Panc1 (cell line): ENCODE measurements at regions not wholly inside any gene's neighbourhood (a gene's known extent, or its start where the extent isn't known, plus 50 kb on each side); places are given as distances from the start of the nearest gene placed in this dataset.

Source experiments
- ATAC-seq: fragments of 200-7000 bp; cut with Tn5 transposase; 2 replicates; pipeline ENCODE4 v1.9.1; 2020; ENCODE audit warnings: mild to moderate bottlenecking, moderate library complexity
- BruUV-seq: library from RNA; stranded (reverse); fragments of 400-500 nt; replicated peaks from 2 replicates; lab custom pipeline; 2021; lab: Mats Ljungman, UMichigan
- CTCF ChIA-PET: fragments of 300-600 bp; sonication (Branson Sonifier 250); formaldehyde crosslinking; loops from one replicate; lab custom pipeline; 2022; ENCODE audit warnings: antibody characterized with exemption; lab: Charles Lee
- POLR2A ChIA-PET: fragments of 300-600 bp; sonication (Branson Sonifier 250); formaldehyde crosslinking; loops from one replicate; lab custom pipeline; 2022; ENCODE audit warnings: antibody characterized with exemption; lab: Charles Lee
- DNase-seq: peaks from one replicate; pipeline ENCODE4 v3.0.0-alpha.2; 2010; ENCODE audit warnings: low read depth, low spot score
- H3K27ac ChIP-seq: 2 replicates; pipeline ENCODE4 v1.5.1; 2011; ENCODE audit warnings: mild to moderate bottlenecking, low read length, inconsistent platforms
- H3K27me3 ChIP-seq: fragments of 200-500 bp; sonication (Bioruptor generic); 2 replicates; pipeline ENCODE4 v1.6.0; 2014; ENCODE audit warnings: low read length, inconsistent platforms; ENCODE audit not compliant: control insufficient read depth, insufficient read depth
- H3K36me3 ChIP-seq: fragments of 200-500 bp; sonication (Bioruptor generic); 2 replicates; pipeline ENCODE4 v1.5.1; 2014; ENCODE audit warnings: inconsistent platforms, mild to moderate bottlenecking, low read length, moderate library complexity; ENCODE audit not compliant: control insufficient read depth, insufficient read depth
- H3K4me1 ChIP-seq: 2 replicates; pipeline ENCODE4 v1.5.1; 2011; ENCODE audit warnings: inconsistent platforms, mild to moderate bottlenecking, low read length, moderate library complexity; ENCODE audit not compliant: control insufficient read depth, insufficient read depth
- H3K4me3 ChIP-seq, 2 experiments: 2 replicates each; pipeline ENCODE4 v1.5.1; 2011 to 2012; ENCODE audit warnings: low read depth in 2 of 2, low read length in 2 of 2, mild to moderate bottlenecking in 2 of 2, inconsistent platforms in 1 of 2, moderate library complexity in 1 of 2
- H3K9me3 ChIP-seq: fragments of 200-500 bp; sonication (Bioruptor generic); 2 replicates; pipeline ENCODE4 v1.5.1; 2014; ENCODE audit warnings: low read depth, mild to moderate bottlenecking, inconsistent platforms, low read length, moderate library complexity; ENCODE audit not compliant: control insufficient read depth, insufficient read depth
- CTCF ChIP-seq: fragments of 450-650 bp; IDR thresholded peaks from 2 replicates; pipeline ENCODE4 v1.5.1; 2017; ENCODE audit warnings: mild to moderate bottlenecking
- POLR2AphosphoS5 ChIP-seq: IDR thresholded peaks from 2 replicates; pipeline ENCODE4 v1.6.1; 2012; ENCODE audit warnings: mild to moderate bottlenecking, low read depth, low read length, moderate library complexity
- SIN3A ChIP-seq: IDR thresholded peaks from 2 replicates; pipeline ENCODE4 v1.6.1; 2012; ENCODE audit warnings: low read depth, mild to moderate bottlenecking, low read length, moderate library complexity, borderline replicate concordance; ENCODE audit not compliant: insufficient read depth
- TCF7L2 ChIP-seq: IDR thresholded peaks from 2 replicates; pipeline ENCODE4 v1.6.1; 2011; ENCODE audit warnings: mild to moderate bottlenecking, low read depth, low read length, inconsistent platforms
- in situ Hi-C: cut with HindIII; loops from 2 replicates; pipeline ENCODE4 v1.10.0; 2016; ENCODE audit warnings: low sequenced_read_pairs, low pct_unique_long_range_greater_than_20kb
- intact Hi-C: fragments of 100-400 bp; cut with micrococcal nuclease; formaldehyde crosslinking; loops from one replicate; pipeline ENCODE4 v1.10.0; 2022; ENCODE audit not compliant: unreplicated experiment
- TF ChIP-seq, protein P1 (sequence below), 2 experiments: IDR thresholded peaks; 2 replicates each; pipeline ENCODE4 v1.6.1; 2011 to 2012; ENCODE audit warnings: low read depth in 2 of 2, control low read depth in 1 of 2, low read length in 1 of 2, mild to moderate bottlenecking in 1 of 2, moderate library complexity in 1 of 2; ENCODE audit not compliant: insufficient read depth in 1 of 2

DNA sequence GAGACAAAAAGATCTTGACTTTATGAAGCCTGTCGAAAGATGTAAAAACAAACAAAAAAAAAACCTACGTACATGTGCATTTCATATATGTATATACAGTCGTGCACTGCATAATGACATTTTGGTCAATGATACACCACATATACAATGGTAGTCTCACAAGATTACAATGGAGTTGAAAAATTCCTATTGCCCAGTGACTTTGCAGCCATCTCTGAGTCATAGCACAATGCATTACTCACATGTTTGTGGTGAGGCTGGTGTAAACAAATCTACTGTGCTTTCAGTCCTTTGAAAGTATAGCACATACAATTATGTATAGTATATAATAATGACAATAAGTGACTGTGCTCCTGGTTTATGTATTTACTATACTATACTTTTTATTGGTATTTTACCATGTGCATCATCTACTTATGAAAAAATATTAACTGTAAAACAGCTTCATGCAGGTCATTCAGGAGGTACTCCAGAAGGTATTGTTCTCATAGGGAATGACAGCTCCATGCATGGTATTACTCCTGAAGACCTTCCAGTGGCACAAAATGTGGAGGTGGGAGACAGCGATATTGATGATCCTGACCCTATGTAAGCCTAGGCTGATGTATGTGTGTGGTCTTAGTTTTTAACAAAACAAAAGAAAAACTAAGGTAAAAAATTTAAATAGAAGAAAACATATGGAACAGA lies 73.7 kb upstream of the FST start:
- ATAC-seq (peak; percentile 97), DNase-seq (peak; percentile 85)
- no peak for TF ChIP-seq CTCF
- TF ChIP-seq, protein P1, sequence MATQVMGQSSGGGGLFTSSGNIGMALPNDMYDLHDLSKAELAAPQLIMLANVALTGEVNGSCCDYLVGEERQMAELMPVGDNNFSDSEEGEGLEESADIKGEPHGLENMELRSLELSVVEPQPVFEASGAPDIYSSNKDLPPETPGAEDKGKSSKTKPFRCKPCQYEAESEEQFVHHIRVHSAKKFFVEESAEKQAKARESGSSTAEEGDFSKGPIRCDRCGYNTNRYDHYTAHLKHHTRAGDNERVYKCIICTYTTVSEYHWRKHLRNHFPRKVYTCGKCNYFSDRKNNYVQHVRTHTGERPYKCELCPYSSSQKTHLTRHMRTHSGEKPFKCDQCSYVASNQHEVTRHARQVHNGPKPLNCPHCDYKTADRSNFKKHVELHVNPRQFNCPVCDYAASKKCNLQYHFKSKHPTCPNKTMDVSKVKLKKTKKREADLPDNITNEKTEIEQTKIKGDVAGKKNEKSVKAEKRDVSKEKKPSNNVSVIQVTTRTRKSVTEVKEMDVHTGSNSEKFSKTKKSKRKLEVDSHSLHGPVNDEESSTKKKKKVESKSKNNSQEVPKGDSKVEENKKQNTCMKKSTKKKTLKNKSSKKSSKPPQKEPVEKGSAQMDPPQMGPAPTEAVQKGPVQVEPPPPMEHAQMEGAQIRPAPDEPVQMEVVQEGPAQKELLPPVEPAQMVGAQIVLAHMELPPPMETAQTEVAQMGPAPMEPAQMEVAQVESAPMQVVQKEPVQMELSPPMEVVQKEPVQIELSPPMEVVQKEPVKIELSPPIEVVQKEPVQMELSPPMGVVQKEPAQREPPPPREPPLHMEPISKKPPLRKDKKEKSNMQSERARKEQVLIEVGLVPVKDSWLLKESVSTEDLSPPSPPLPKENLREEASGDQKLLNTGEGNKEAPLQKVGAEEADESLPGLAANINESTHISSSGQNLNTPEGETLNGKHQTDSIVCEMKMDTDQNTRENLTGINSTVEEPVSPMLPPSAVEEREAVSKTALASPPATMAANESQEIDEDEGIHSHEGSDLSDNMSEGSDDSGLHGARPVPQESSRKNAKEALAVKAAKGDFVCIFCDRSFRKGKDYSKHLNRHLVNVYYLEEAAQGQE (IDR thresholded peaks at IDR 0.05; ENCODE audit: insufficient read depth in 1 of 2, low read depth in 2 of 2, low read length in 1 of 2): no peak
- no peak for TF ChIP-seq TCF7L2
- TF ChIP-seq SIN3A: no peak
- no peak for TF ChIP-seq POLR2AphosphoS5
- Histone ChIP-seq H3K4me3 (no peak overlapping the region), H3K27ac (no peak overlapping the region), H3K27me3 (no peaks in the 10 kb centered on the region), H3K36me3 (no peaks in the 10 kb centered on the region), H3K4me1 (peaks cover 3% of the 10 kb centered on the region; the same call in 1 of the 2 replicates), H3K9me3 (no peaks in the 10 kb centered on the region)
- intact Hi-C loops (no loop called here), in situ Hi-C loops (no loop called here)
- POLR2A ChIA-PET: no interaction called here
- no TSS peak for BruUV-seq
- CTCF ChIA-PET: no interaction called here

- no TSS peak for BruUV-seq
- TF ChIP-seq SIN3A (no peak), POLR2AphosphoS5 (no peak), TCF7L2 (no peak), CTCF (no peak)
- TF ChIP-seq, protein P1 (IDR thresholded peaks at IDR 0.05; ENCODE audit: insufficient read depth in 1 of 2, low read depth in 2 of 2, low read length in 1 of 2): no peak
- Histone ChIP-seq H3K27ac (no peak overlapping the region), H3K9me3 (no peaks in the 10 kb centered on the region), H3K4me1 (peaks cover 3% of the 10 kb centered on the region; the same call in 1 of the 2 replicates), H3K36me3 (no peaks in the 10 kb centered on the region), H3K27me3 (no peaks in the 10 kb centered on the region), H3K4me3 (no peak overlapping the region)
- CTCF ChIA-PET: no interaction called here
- intact Hi-C loops: no loop called here
- ATAC-seq (no peak; the same call in 1 of the 2 replicates), DNase-seq (no peak)
- in situ Hi-C loops: no loop called here
- POLR2A ChIA-PET: interaction anchor here (0.7 kb wide), 1 partner anchor 66 kb away, joined by 4 read pairs; no protein-coding TSS in a partner anchor
Observed at GRCh38 chr5:53407373-53407772, 73.1 kb upstream of the FST start.
